HepG2 (cell line): ENCODE measurements at regions not wholly inside any gene's neighbourhood (a gene's known extent, or its start where the extent isn't known, plus 50 kb on each side); places are given as distances from the start of the nearest gene placed in this dataset.

Experiments used
- ADNP ChIP-seq: sonication (generic); formaldehyde crosslinking; IDR thresholded peaks from 2 replicates; pipeline ENCODE4 v1.4.0; 2020; ENCODE audit warnings: missing genetic modification reagents
- ARNTL ChIP-seq: sonication (generic); formaldehyde crosslinking; IDR thresholded peaks from 2 replicates; pipeline ENCODE4 v1.4.0; 2020; ENCODE audit warnings: mild to moderate bottlenecking, missing genetic modification reagents
- HNRNPK ChIP-seq: fragments of 200-400 bp; formaldehyde crosslinking; IDR thresholded peaks from 2 replicates; pipeline ENCODE4 v1.6.1; 2018; ENCODE audit warnings: low read length, low read depth, moderate library complexity, mild to moderate bottlenecking; ENCODE audit not compliant: poor library complexity, severe bottlenecking
- KLF15 ChIP-seq: sonication (generic); formaldehyde crosslinking; IDR thresholded peaks from 2 replicates; pipeline ENCODE4 v1.8.1; 2023; ENCODE audit warnings: borderline replicate concordance, mild to moderate bottlenecking, inconsistent platforms, missing genetic modification reagents, mixed read lengths
- NR3C1 ChIP-seq: sonication (generic); formaldehyde crosslinking; IDR thresholded peaks from 2 replicates; pipeline ENCODE4 v1.4.0; 2020; ENCODE audit warnings: missing genetic modification reagents
- SATB2 ChIP-seq: sonication (generic); formaldehyde crosslinking; IDR thresholded peaks from 2 replicates; pipeline ENCODE4 v1.5.0; 2020; ENCODE audit warnings: missing genetic modification reagents
- SRSF1 ChIP-seq: fragments of 200-400 bp; formaldehyde crosslinking; optimal IDR thresholded peaks from 2 replicates; pipeline ENCODE3; 2017; ENCODE audit warnings: mild to moderate bottlenecking, low read depth, low read length, moderate library complexity
- STAT5B ChIP-seq: sonication (generic); formaldehyde crosslinking; IDR thresholded peaks from 2 replicates; pipeline ENCODE4 v1.4.0; 2020; ENCODE audit warnings: missing genetic modification reagents
- ZNF383 ChIP-seq: sonication (generic); formaldehyde crosslinking; IDR thresholded peaks from 2 replicates; pipeline ENCODE4 v1.4.0; 2020; ENCODE audit warnings: missing genetic modification reagents, mild to moderate bottlenecking, borderline replicate concordance
- ZNF75D ChIP-seq: sonication (generic); formaldehyde crosslinking; IDR thresholded peaks from 2 replicates; pipeline ENCODE4 v1.8.1; 2023; ENCODE audit warnings: missing genetic modification reagents, mild to moderate bottlenecking, borderline replicate concordance
- TF ChIP-seq, protein P1 (sequence below): sonication (generic); formaldehyde crosslinking; IDR thresholded peaks from 2 replicates; pipeline ENCODE4 v1.4.0; 2020; ENCODE audit warnings: mild to moderate bottlenecking, missing genetic modification reagents, borderline replicate concordance
- TF ChIP-seq, protein P2 (sequence below): sonication (generic); formaldehyde crosslinking; IDR thresholded peaks from 2 replicates; pipeline ENCODE4 v1.8.0; 2022; ENCODE audit warnings: missing genetic modification reagents, low read depth, mild to moderate bottlenecking, borderline replicate concordance
- TF ChIP-seq, protein P3 (sequence below): sonication (generic); formaldehyde crosslinking; conservative IDR thresholded peaks from 2 replicates; pipeline ENCODE4 v1.4.0; 2020; ENCODE audit warnings: mild to moderate bottlenecking, missing genetic modification reagents, moderate library complexity
- TF ChIP-seq, protein P4 (sequence below): sonication (generic); formaldehyde crosslinking; IDR thresholded peaks from 2 replicates; pipeline ENCODE4 v1.4.0; 2020; ENCODE audit warnings: mild to moderate bottlenecking, missing genetic modification reagents

DNA sequence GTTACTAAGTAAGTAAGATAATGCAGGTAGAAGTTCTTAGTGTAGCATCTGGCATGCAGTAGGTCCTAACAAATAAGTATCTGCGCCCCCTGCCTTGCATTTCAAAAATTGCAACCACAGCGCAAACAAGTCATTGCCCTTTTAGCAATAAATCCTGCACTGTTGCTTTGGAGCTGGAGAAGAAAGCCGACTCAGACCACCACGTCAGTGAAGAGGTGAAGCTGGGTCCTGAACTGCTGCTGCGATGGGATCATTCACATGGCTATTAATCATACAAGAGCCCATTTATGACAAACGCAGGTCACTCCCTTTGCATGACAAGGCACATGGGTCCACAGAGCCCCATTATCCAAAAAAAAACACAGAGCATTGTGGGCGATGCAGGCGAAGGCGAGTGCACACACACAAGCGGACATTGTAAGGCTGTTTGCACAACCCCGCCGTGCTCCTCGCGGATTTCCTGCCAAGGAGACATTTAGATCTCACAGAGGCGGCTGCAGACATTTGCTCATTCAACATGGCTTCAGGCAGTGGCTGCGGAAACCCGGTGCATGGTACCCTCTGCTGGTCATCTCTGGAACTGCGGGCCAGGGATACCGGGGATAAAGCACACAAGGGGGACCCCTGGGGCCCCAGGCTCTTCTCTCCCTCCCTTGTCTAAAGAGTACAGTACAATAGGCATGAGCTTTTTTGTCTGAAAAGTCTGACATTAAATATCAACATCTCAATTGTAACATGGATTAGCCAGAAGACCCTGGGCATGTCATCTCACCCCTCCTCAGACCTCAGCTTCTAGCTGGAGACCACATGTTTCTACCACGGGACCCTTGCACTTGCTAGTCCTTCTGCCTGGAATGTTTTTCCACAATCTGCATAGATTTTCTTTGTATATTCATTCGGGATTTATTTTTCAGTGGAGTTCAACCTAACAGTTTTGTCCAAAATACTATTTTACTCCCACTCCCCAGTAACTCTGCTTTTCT lies 56.7 kb downstream of the CYRIA start (continued):
- TF ChIP-seq, protein P1, sequence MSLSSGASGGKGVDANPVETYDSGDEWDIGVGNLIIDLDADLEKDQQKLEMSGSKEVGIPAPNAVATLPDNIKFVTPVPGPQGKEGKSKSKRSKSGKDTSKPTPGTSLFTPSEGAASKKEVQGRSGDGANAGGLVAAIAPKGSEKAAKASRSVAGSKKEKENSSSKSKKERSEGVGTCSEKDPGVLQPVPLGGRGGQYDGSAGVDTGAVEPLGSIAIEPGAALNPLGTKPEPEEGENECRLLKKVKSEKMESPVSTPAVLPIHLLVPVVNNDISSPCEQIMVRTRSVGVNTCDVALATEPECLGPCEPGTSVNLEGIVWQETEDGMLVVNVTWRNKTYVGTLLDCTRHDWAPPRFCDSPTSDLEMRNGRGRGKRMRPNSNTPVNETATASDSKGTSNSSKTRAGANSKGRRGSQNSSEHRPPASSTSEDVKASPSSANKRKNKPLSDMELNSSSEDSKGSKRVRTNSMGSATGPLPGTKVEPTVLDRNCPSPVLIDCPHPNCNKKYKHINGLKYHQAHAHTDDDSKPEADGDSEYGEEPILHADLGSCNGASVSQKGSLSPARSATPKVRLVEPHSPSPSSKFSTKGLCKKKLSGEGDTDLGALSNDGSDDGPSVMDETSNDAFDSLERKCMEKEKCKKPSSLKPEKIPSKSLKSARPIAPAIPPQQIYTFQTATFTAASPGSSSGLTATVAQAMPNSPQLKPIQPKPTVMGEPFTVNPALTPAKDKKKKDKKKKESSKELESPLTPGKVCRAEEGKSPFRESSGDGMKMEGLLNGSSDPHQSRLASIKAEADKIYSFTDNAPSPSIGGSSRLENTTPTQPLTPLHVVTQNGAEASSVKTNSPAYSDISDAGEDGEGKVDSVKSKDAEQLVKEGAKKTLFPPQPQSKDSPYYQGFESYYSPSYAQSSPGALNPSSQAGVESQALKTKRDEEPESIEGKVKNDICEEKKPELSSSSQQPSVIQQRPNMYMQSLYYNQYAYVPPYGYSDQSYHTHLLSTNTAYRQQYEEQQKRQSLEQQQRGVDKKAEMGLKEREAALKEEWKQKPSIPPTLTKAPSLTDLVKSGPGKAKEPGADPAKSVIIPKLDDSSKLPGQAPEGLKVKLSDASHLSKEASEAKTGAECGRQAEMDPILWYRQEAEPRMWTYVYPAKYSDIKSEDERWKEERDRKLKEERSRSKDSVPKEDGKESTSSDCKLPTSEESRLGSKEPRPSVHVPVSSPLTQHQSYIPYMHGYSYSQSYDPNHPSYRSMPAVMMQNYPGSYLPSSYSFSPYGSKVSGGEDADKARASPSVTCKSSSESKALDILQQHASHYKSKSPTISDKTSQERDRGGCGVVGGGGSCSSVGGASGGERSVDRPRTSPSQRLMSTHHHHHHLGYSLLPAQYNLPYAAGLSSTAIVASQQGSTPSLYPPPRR, result no peak
- TF ChIP-seq SATB2 (CRISPR knock-in tag) (no peak), ADNP (CRISPR knock-in tag) (no peak), ZNF75D (CRISPR knock-in tag) (no peak), NR3C1 (CRISPR knock-in tag) (no peak), ZNF383 (CRISPR knock-in tag) (no peak), STAT5B (no peak), HNRNPK (no peak), ARNTL (CRISPR knock-in tag) (no peak), SRSF1 (no peak), KLF15 (CRISPR knock-in tag) (no peak)
- TF ChIP-seq, protein P2, sequence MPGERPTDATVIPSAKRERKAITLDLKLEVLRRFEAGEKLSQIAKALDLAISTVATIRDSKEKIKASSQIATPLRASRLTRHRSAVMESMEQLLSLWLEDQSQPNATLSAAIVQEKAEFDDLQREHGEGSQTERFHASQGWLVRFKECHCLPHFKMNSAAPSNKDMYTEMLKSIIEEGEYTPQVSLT (CRISPR knock-in tag), result no peak
- TF ChIP-seq, protein P3, sequence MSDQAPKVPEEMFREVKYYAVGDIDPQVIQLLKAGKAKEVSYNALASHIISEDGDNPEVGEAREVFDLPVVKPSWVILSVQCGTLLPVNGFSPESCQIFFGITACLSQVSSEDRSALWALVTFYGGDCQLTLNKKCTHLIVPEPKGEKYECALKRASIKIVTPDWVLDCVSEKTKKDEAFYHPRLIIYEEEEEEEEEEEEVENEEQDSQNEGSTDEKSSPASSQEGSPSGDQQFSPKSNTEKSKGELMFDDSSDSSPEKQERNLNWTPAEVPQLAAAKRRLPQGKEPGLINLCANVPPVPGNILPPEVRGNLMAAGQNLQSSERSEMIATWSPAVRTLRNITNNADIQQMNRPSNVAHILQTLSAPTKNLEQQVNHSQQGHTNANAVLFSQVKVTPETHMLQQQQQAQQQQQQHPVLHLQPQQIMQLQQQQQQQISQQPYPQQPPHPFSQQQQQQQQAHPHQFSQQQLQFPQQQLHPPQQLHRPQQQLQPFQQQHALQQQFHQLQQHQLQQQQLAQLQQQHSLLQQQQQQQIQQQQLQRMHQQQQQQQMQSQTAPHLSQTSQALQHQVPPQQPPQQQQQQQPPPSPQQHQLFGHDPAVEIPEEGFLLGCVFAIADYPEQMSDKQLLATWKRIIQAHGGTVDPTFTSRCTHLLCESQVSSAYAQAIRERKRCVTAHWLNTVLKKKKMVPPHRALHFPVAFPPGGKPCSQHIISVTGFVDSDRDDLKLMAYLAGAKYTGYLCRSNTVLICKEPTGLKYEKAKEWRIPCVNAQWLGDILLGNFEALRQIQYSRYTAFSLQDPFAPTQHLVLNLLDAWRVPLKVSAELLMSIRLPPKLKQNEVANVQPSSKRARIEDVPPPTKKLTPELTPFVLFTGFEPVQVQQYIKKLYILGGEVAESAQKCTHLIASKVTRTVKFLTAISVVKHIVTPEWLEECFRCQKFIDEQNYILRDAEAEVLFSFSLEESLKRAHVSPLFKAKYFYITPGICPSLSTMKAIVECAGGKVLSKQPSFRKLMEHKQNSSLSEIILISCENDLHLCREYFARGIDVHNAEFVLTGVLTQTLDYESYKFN (CRISPR knock-in tag), result no peak
- TF ChIP-seq, protein P4, sequence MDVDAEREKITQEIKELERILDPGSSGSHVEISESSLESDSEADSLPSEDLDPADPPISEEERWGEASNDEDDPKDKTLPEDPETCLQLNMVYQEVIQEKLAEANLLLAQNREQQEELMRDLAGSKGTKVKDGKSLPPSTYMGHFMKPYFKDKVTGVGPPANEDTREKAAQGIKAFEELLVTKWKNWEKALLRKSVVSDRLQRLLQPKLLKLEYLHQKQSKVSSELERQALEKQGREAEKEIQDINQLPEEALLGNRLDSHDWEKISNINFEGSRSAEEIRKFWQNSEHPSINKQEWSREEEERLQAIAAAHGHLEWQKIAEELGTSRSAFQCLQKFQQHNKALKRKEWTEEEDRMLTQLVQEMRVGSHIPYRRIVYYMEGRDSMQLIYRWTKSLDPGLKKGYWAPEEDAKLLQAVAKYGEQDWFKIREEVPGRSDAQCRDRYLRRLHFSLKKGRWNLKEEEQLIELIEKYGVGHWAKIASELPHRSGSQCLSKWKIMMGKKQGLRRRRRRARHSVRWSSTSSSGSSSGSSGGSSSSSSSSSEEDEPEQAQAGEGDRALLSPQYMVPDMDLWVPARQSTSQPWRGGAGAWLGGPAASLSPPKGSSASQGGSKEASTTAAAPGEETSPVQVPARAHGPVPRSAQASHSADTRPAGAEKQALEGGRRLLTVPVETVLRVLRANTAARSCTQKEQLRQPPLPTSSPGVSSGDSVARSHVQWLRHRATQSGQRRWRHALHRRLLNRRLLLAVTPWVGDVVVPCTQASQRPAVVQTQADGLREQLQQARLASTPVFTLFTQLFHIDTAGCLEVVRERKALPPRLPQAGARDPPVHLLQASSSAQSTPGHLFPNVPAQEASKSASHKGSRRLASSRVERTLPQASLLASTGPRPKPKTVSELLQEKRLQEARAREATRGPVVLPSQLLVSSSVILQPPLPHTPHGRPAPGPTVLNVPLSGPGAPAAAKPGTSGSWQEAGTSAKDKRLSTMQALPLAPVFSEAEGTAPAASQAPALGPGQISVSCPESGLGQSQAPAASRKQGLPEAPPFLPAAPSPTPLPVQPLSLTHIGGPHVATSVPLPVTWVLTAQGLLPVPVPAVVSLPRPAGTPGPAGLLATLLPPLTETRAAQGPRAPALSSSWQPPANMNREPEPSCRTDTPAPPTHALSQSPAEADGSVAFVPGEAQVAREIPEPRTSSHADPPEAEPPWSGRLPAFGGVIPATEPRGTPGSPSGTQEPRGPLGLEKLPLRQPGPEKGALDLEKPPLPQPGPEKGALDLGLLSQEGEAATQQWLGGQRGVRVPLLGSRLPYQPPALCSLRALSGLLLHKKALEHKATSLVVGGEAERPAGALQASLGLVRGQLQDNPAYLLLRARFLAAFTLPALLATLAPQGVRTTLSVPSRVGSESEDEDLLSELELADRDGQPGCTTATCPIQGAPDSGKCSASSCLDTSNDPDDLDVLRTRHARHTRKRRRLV (CRISPR knock-in tag), result no peak
